Fibroblast of lung (primary cell): ENCODE measurements at regions not wholly inside any gene's neighbourhood (a gene's known extent, or its start where the extent isn't known, plus 50 kb on each side); places are given as distances from the start of the nearest gene placed in this dataset.

ENCODE experiments used
- CTCF ChIP-seq, 2 donors: IDR thresholded peaks in 1 of 2; conservative IDR thresholded peaks in 1 of 2; 1 replicate in 1 of 2; 2 replicates in 1 of 2; pipeline ENCODE4 v1.5.1; 2011 to 2012; ENCODE audit warnings: low read length in 2 of 2, control low read depth in 1 of 2, inconsistent platforms in 1 of 2, low read depth in 1 of 2, mild to moderate bottlenecking in 1 of 2
- EZH2 ChIP-seq: IDR thresholded peaks from 2 replicates; pipeline ENCODE4 v1.5.1; 2012; ENCODE audit warnings: low read length, control low read depth, mild to moderate bottlenecking; ENCODE audit errors: missing control alignments

DNA sequence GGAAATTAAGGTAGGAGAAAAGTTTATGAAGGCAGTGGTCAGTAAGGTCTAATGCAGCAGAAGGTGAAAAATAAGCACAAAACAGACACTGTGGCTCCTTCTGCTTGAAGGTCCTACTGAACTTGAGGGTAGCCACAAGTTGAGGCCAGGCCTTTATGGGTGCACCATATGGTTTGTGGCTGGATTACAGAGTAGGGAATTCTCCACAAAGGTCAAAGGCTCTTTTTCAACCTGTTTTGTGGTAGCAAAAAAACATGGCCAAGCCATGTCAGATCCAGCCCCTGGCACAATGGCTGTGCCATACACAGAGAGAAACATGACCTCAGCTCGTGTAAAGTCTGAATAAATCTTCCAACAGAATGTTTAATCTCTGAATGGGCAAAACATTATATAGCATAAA lies 214.0 kb downstream of the SATB1 start:
- TF ChIP-seq EZH2: no peak
- TF ChIP-seq CTCF (conservative IDR thresholded peaks at IDR 0.05 in 1 of 2, IDR thresholded peaks at IDR 0.05 in 1 of 2; ENCODE audit: low read depth in 1 of 2, low read length in 2 of 2): no peak
